Duodenal mucosa (tissue), 2 donors: ENCODE measurements at regions not wholly inside any gene's neighbourhood (a gene's known extent, or its start where the extent isn't known, plus 50 kb on each side); places are given as distances from the start of the nearest gene placed in this dataset.

ENCODE experiments used
- H3K27ac ChIP-seq: one replicate; pipeline ENCODE4 v1.7.0; 2013; ENCODE audit warnings: low read depth, low read length
- H3K27me3 ChIP-seq, 2 donors: one replicate each; pipeline ENCODE4 v1.7.0; 2013; ENCODE audit warnings: low read length in 2 of 2, control low read depth in 1 of 2; ENCODE audit not compliant: insufficient read depth in 2 of 2, control insufficient read depth in 1 of 2
- H3K36me3 ChIP-seq, 2 donors: one replicate each; pipeline ENCODE4 v1.7.0; 2013; ENCODE audit warnings: low read length in 2 of 2, control low read depth in 1 of 2; ENCODE audit not compliant: insufficient read depth in 2 of 2, control insufficient read depth in 1 of 2
- H3K4me1 ChIP-seq, 2 donors: one replicate each; pipeline ENCODE4 v1.7.0; 2013; ENCODE audit warnings: low read length in 2 of 2, control low read depth in 1 of 2; ENCODE audit not compliant: insufficient read depth in 2 of 2, control insufficient read depth in 1 of 2
- H3K4me3 ChIP-seq, 2 donors: one replicate each; pipeline ENCODE4 v1.7.0; 2013; ENCODE audit warnings: low read length in 2 of 2, low read depth in 1 of 2
- H3K9ac ChIP-seq, 2 donors: one replicate each; pipeline ENCODE4 v1.7.0; 2013; ENCODE audit warnings: low read length in 2 of 2, low read depth in 1 of 2
- H3K9me3 ChIP-seq, 2 donors: one replicate each; pipeline ENCODE4 v1.7.0; 2013; ENCODE audit warnings: low read length in 2 of 2, control low read depth in 1 of 2; ENCODE audit not compliant: control insufficient read depth in 1 of 2

DNA sequence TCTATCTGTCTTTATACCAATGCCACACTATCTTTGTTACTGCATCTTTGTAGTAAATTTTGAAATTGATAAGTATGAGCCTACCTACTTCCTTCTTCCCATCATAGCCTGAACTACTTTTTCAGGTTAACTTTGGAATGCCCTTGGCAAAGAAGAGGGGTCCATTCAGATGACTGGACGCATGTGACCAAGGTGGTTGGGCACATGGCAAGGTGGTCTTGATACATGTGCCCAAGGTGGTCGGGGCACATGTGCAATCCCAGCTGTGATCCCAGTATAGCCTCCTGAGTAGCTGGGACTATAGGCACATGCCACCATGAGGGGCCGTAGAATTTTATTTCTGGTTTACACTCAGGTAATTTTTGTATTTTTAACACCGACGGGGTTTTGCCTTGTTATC, 330.2 kb downstream of the GABRB3 start:
- Histone ChIP-seq H3K27ac (no peak overlapping the region), H3K4me3 (no peak overlapping the region), H3K36me3 (no peaks in the 10 kb centered on the region), H3K27me3 (no peaks in the 10 kb centered on the region), H3K9ac (no peak overlapping the region), H3K9me3 (peaks cover 11 to 23% of the 10 kb centered on the region in 2 donors), H3K4me1 (no peaks in the 10 kb centered on the region)

DNA sequence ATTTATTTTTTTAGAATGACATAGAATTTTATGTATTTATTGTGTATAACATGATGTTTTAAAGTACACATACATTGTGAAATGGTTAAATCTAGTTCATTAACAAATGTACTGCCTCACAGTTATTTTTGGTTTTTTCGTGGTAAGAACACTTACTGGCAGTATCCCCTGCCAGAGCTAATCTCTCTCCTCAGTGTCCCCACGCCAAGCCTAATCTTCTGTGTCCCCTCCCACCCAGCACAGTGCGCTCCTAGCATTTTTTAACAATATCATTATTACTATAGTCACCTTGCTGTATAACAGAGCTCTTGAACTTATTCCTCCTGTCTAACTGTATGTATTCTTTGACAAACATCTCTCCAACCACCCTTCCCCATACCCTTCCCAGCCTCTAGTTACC, 333.2 kb downstream of the GABRB3 start:
- Histone ChIP-seq H3K36me3 (no peaks in the 10 kb centered on the region), H3K4me1 (no peaks in the 10 kb centered on the region), H3K9me3 (peaks cover 20 to 38% of the 10 kb centered on the region in 2 donors), H3K4me3 (no peak overlapping the region), H3K27ac (no peak overlapping the region), H3K27me3 (no peaks in the 10 kb centered on the region), H3K9ac (no peak overlapping the region)

DNA sequence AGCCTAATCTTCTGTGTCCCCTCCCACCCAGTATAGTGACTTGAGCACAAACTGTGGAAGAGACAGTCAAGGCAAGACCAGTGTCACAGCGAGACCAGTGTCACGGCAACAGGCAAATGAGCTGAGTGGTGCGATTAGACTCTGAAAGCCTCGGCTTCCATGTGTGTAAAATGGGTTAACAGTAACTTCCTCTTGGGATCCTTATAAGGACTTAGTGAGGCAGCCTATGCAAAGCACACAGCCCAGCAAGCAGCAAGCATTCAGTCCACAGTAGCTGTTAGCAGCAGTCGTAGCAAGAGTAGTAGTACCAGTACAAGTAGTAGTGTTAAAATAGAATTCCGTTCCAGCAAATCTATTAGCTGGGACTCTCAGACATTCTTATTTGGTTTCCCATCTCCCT, 334.1 kb downstream of the GABRB3 start:
- H3K9me3 ChIP-seq, result peaks cover 22 to 38% of the 10 kb centered on the region in 2 donors
- no peak overlapping the region for H3K9ac ChIP-seq
- H3K27me3 ChIP-seq, result no peaks in the 10 kb centered on the region
- no peak overlapping the region for H3K27ac ChIP-seq
- H3K36me3 ChIP-seq, result no peaks in the 10 kb centered on the region
- no peak overlapping the region for H3K4me3 ChIP-seq
- no peaks in the 10 kb centered on the region for H3K4me1 ChIP-seq

DNA sequence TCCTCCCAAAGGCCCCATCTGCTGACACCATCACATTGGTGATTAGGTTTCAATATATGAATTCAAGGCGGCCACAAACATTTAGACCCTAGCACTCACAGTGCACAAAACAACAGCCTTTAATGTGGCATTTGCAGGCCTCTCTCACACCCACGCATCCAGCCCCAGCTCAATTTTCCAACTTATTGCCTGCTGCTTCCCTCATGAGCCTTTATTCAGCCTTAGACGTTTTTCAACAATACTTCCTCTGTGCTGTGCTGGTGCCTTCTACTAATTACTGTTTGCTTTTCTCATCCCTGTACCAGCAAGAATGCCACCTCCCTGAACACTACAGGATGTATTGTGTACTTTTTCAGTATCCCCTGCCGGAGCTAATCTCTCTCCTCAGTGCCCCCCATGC, 334.6 kb downstream of the GABRB3 start:
- Histone ChIP-seq H3K9me3 (peaks cover 22 to 34% of the 10 kb centered on the region in 2 donors), H3K4me1 (no peaks in the 10 kb centered on the region), H3K36me3 (no peaks in the 10 kb centered on the region), H3K4me3 (no peak overlapping the region), H3K27me3 (no peaks in the 10 kb centered on the region), H3K27ac (no peak overlapping the region), H3K9ac (no peak overlapping the region)

DNA sequence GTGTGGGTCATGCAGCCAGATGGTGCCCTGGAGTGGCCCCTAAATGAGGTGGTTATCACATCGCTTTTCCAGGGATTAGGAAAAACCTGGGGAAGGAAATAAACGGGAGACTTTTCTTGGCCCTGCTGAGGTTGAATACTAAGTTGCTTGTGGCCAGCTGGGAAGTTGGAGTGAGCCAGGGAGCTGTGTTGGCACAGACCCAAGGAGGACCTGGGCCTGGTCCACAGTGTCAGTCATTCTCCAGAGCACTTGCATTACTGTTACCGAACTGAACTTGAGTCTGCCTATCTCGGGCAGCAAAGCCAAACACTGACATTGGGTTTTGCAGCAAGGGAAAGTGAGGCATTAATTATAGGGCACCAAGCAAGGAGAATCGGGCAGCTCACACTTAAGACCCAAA, 339.0 kb downstream of the GABRB3 start:
- Histone ChIP-seq H3K4me1 (no peaks in the 10 kb centered on the region), H3K9me3 (peaks cover 26 to 31% of the 10 kb centered on the region in 2 donors), H3K9ac (no peak overlapping the region), H3K27me3 (no peaks in the 10 kb centered on the region), H3K36me3 (no peaks in the 10 kb centered on the region), H3K4me3 (no peak overlapping the region), H3K27ac (no peak overlapping the region)

DNA sequence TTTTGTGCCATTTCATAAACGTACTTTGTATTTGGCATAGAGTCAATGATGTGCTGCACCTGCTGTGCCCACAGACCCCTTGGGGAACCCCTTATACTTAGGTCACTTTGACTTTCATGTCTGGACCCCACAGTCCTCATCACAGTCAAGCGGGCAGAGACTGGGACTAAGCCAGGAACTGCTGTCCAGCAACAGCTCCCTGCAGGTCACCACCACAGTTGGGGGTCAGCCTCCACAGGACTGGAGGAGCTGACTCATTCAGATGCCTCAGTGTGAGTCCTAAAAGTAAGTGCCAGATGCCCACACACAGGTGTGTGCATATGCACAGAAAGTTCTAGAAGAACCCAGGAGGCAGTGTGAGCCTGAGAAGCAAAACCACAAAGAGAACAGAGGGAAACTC, 339.8 kb downstream of the GABRB3 start:
- peaks cover 18 to 31% of the 10 kb centered on the region in 2 donors for H3K9me3 ChIP-seq
- H3K27me3 ChIP-seq, result no peaks in the 10 kb centered on the region
- no peaks in the 10 kb centered on the region for H3K36me3 ChIP-seq
- no peak overlapping the region for H3K4me3 ChIP-seq
- no peaks in the 10 kb centered on the region for H3K4me1 ChIP-seq
- H3K9ac ChIP-seq, result no peak overlapping the region
- no peak overlapping the region for H3K27ac ChIP-seq

DNA sequence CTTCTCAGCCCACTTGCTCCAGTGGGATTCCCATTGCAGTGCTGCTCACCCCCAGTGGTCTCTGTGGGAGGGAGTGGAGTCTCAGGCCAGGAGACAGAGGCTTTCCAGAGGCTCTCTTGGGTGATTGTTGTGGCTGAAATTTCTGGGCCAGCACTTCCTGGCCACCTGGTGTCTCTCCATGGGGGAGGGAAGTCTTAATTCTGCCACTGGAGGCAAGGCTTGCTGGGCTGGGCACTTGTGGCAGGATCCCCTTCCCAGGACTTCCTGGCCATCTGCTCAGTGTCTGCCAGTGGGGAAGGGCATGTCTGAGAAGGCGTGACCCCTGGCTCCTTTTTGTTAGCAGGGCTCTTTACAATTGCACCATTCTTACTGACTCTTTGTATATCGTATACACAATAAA, 351.8 kb downstream of the GABRB3 start:
- no peak overlapping the region for H3K9ac ChIP-seq

DNA sequence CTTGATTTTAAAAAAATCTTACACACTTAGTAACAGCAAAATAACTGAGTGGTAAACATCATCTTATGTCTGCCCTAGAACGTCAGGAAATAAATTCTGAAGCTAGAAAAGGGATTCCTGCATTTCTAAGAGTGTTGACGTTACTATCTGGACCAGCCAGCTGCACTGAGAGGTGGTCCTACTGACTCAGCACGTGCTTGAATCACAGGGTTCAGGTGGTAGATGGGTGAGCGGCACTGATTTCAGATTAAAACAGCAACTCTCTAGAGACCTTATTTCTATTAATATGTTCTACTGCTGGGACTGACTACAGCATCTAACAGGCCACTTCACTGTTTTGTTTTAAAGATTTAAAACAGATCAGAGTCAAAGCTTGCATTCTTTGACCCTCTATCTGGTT, 377.2 kb downstream of the GABRB3 start:
- H3K36me3 ChIP-seq, result no peaks in the 10 kb centered on the region
- H3K4me1 ChIP-seq, result no peaks in the 10 kb centered on the region
- peaks cover 4 to 14% of the 10 kb centered on the region in 2 donors for H3K9me3 ChIP-seq
- no peak overlapping the region for H3K9ac ChIP-seq
- no peak overlapping the region for H3K4me3 ChIP-seq
- H3K27ac ChIP-seq, result no peak overlapping the region
- no peaks in the 10 kb centered on the region for H3K27me3 ChIP-seq

More for the DNA sequence above, 351.8 kb downstream of the GABRB3 start:
- Histone ChIP-seq H3K4me1 (no peaks in the 10 kb centered on the region), H3K36me3 (no peaks in the 10 kb centered on the region), H3K27ac (no peak overlapping the region), H3K9me3 (peaks cover 9 to 11% of the 10 kb centered on the region in 2 donors), H3K4me3 (no peak overlapping the region), H3K27me3 (no peaks in the 10 kb centered on the region)

DNA sequence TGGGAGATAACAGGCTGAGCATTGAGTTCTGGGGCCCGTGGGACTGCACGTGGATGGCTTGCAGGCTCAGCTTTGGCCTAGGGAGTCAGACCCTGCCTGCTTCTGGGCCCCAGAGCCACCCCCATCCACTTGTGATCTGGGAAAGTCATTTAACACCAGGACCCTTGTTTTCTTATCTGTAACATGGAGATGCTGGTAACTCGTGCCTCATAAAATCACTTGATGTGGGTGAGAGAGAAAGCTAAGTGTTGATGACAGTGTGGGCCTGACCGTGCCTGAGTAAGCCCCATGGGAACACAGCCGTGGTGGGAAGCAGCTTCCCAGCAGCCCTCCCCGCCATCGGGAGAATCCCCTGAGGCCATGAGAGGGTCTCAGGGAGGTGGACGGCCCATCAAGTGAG, 378.1 kb downstream of the GABRB3 start:
- Histone ChIP-seq H3K4me1 (no peaks in the 10 kb centered on the region), H3K4me3 (no peak overlapping the region), H3K9me3 (peaks cover 7 to 17% of the 10 kb centered on the region in 2 donors), H3K9ac (no peak overlapping the region), H3K36me3 (no peaks in the 10 kb centered on the region), H3K27ac (no peak overlapping the region), H3K27me3 (no peaks in the 10 kb centered on the region)

DNA sequence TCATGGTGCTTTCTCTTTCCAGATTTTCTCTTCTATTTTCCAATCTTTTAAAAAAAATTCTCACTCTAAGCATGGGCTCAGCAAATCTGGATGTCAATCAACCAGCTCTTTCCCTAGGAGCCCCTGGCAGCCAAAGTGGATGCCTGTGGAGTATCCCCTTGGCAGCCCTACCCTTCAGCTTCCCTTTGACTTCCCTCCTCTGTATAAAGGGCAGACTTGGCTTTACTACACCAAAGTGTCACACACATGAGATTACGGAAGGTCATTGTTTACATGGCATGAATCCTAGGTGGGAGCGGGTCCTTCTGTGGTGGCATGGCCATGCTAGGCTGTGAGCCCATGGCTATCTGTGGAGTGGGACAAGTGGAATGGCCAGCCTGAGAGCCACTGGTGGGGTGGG, 379.9 kb downstream of the GABRB3 start:
- H3K9me3 ChIP-seq, result peaks cover 12 to 24% of the 10 kb centered on the region in 2 donors
- no peak overlapping the region for H3K27ac ChIP-seq

DNA sequence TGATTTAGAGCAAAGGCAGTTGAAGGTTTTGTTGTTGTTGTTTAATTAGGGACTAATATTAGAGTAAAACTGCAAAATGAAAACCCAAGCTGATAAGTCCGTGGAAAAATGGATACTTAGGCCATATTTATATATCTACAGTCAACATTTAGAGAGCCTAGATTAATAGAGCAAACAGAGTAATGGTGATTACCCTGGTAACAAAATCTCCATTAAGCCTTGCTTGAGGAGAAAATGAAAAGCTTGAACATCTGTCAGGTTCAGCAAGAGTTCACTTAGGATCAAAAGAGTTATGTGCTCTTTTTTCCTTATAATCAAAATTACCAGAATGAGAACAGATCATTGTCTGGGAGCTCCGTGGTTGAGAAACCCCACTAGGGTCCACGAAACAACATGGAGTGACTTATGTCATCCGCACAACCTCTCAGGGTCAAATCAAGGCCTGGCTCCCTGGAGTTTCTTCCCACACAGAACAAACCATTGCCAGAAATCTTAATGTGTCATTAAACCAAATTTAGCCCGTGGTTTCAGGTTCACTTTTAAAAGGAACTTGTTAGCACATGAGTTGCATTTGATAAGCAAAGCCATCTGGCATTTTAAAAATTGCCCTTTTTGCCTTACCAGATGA, 381.2 kb downstream of the GABRB3 start:
- Histone ChIP-seq H3K27me3 (no peaks in the 10 kb centered on the region), H3K9ac (no peak overlapping the region), H3K9me3 (peaks cover 12 to 33% of the 10 kb centered on the region in 2 donors), H3K4me3 (no peak overlapping the region), H3K36me3 (no peaks in the 10 kb centered on the region), H3K4me1 (no peaks in the 10 kb centered on the region), H3K27ac (no peak overlapping the region)

More for the DNA sequence above, 379.9 kb downstream of the GABRB3 start:
- Histone ChIP-seq H3K27me3 (no peaks in the 10 kb centered on the region), H3K4me1 (no peaks in the 10 kb centered on the region), H3K4me3 (no peak overlapping the region), H3K9ac (no peak overlapping the region), H3K36me3 (no peaks in the 10 kb centered on the region)
